Endothelial cell of umbilical vein (primary cell): ENCODE measurements at regions not wholly inside any gene's neighbourhood (a gene's known extent, or its start where the extent isn't known, plus 50 kb on each side); places are given as distances from the start of the nearest gene placed in this dataset.

ENCODE experiments used
- BruUV-seq: library from RNA; stranded (reverse); fragments of 400-500 nt; replicated peaks from 2 replicates; lab custom pipeline; 2021; lab: Mats Ljungman, UMichigan
- CTCF ChIA-PET: fragments of 300-600, 350-600 bp; sonication (Branson Sonifier 250); formaldehyde crosslinking; loops from one replicate; lab custom pipeline; 2021; ENCODE audit warnings: antibody characterized with exemption, inconsistent platforms; lab: Charles Lee
- POLR2A ChIA-PET: fragments of 300-600, 350-600 bp; sonication (Branson Sonifier 250); formaldehyde crosslinking; loops from one replicate; lab custom pipeline; 2021; ENCODE audit warnings: antibody characterized with exemption, inconsistent platforms; lab: Charles Lee
- DNase-seq: peaks from one replicate; pipeline ENCODE4 v3.0.0-alpha.2; 2011; ENCODE audit warnings: low read depth, low spot score
- FAIRE-seq: peaks from 2 replicates; lab custom pipeline; 2011; peaks lifted over from hg19 to GRCh38; lab: Jason Lieb, UNC
- H2AFZ ChIP-seq: 2 replicates; pipeline ENCODE4 v1.6.0; 2012; ENCODE audit warnings: low read depth, low read length, control low read depth, inconsistent platforms
- H3K27ac ChIP-seq: 2 replicates; pipeline ENCODE4 v1.5.1; 2011; ENCODE audit warnings: low read depth, mild to moderate bottlenecking, control low read depth, low read length, moderate library complexity; ENCODE audit not compliant: insufficient read depth
- H3K27me3 ChIP-seq, 2 experiments: 2 replicates each; pipeline versions ENCODE4 v1.6.0 to v1.6.1; 2011; ENCODE audit warnings: low read length in 2 of 2, mixed read lengths in 1 of 2; ENCODE audit not compliant: control insufficient read depth in 2 of 2, insufficient read depth in 2 of 2
- H3K36me3 ChIP-seq, 2 experiments: 2 replicates in 1 of 2; 3 replicates in 1 of 2; pipeline ENCODE4 v1.5.1; 2011; ENCODE audit warnings: low read length in 2 of 2, mild to moderate bottlenecking in 1 of 2, moderate library complexity in 1 of 2; ENCODE audit not compliant: control insufficient read depth in 2 of 2, insufficient read depth in 2 of 2; ENCODE audit errors: extremely low read depth in 1 of 2
- H3K4me1 ChIP-seq: 3 replicates; pipeline ENCODE4 v1.5.1; 2011; ENCODE audit warnings: mild to moderate bottlenecking, low read length; ENCODE audit not compliant: control insufficient read depth, insufficient read depth; ENCODE audit errors: extremely low read depth
- H3K4me2 ChIP-seq: 2 replicates; pipeline ENCODE4 v1.6.1; 2011; ENCODE audit warnings: low read length, control low read depth, mixed read lengths; ENCODE audit not compliant: insufficient read depth
- H3K4me3 ChIP-seq, 3 experiments: fragments of 200-600 bp in 1 of 3; sonication (generic), shearing (Covaris generic) in 1 of 3; replicated peaks in 1 of 3; 2 replicates each; pipeline ENCODE4 v1.5.1; 2011 to 2016; ENCODE audit warnings: control low read depth in 3 of 3, low read length in 3 of 3, mild to moderate bottlenecking in 2 of 3, inconsistent platforms in 1 of 3, low read depth in 1 of 3, moderate library complexity in 1 of 3; ENCODE audit not compliant: insufficient read depth in 1 of 3
- H3K79me2 ChIP-seq: 2 replicates; pipeline ENCODE4 v1.6.0; 2012; ENCODE audit warnings: low read length, inconsistent platforms; ENCODE audit not compliant: control insufficient read depth, insufficient read depth
- H3K9ac ChIP-seq: replicated peaks from 2 replicates; pipeline ENCODE3; 2011; ENCODE audit warnings: low read length, control low read depth; ENCODE audit not compliant: insufficient read depth; ENCODE audit errors: extremely low read depth
- H3K9me1 ChIP-seq: replicated peaks from 3 replicates; pipeline ENCODE4 v1.6.0; 2011; ENCODE audit warnings: mild to moderate bottlenecking, low read length; ENCODE audit not compliant: control insufficient read depth, insufficient read depth; ENCODE audit errors: extremely low read depth
- H3K9me3 ChIP-seq: replicated peaks from 2 replicates; pipeline ENCODE4 v1.5.1; 2012; ENCODE audit warnings: low read length, inconsistent platforms; ENCODE audit not compliant: control insufficient read depth, insufficient read depth
- H4K20me1 ChIP-seq: replicated peaks from 2 replicates; pipeline ENCODE3; 2011; ENCODE audit warnings: mild to moderate bottlenecking, low read length; ENCODE audit not compliant: control insufficient read depth, insufficient read depth; ENCODE audit errors: extremely low read depth
- EZH2 ChIP-seq: IDR thresholded peaks from 2 replicates; pipeline ENCODE4 v1.6.1; 2012; ENCODE audit warnings: borderline replicate concordance, low read depth, mild to moderate bottlenecking, moderate library complexity, low read length, inconsistent platforms; ENCODE audit not compliant: severe bottlenecking
- FOS ChIP-seq: IDR thresholded peaks from 2 replicates; pipeline ENCODE4 v1.6.1; 2011; ENCODE audit warnings: mild to moderate bottlenecking, low read length, moderate library complexity, borderline replicate concordance; ENCODE audit not compliant: insufficient read depth
- GATA2 ChIP-seq: IDR thresholded peaks from 2 replicates; pipeline ENCODE4 v1.7.0; 2011; ENCODE audit warnings: low read depth, mild to moderate bottlenecking, moderate library complexity, mixed read lengths, low read length; ENCODE audit not compliant: insufficient read length, insufficient read depth
- JUN ChIP-seq: IDR thresholded peaks from 2 replicates; pipeline ENCODE4 v1.6.1; 2011; ENCODE audit warnings: borderline replicate concordance, low read depth; ENCODE audit not compliant: insufficient read length, insufficient read depth
- MYC ChIP-seq: IDR thresholded peaks from one replicate; pipeline ENCODE4 v1.6.1; 2011; ENCODE audit warnings: mild to moderate bottlenecking, low read depth, low read length
- POLR2A ChIP-seq: IDR thresholded peaks from 2 replicates; pipeline ENCODE4 v1.6.1; 2012; ENCODE audit warnings: low read depth, mild to moderate bottlenecking, control low read depth, low read length
- POLR2AphosphoS5 ChIP-seq: IDR thresholded peaks from 2 replicates; pipeline ENCODE4 v1.6.1; 2012; ENCODE audit warnings: low read depth, mild to moderate bottlenecking, control low read depth, low read length, moderate library complexity; ENCODE audit not compliant: insufficient read depth
- dilution Hi-C: fragments of 300-500 bp; cut with MboI; formaldehyde crosslinking; loops from one replicate; pipeline ENCODE4 v1.15.0; 2019; ENCODE audit warnings: low sequenced_read_pairs; ENCODE audit not compliant: extremely low pct_ligation_motif_present
- intact Hi-C: fragments of 100-400 bp; cut with micrococcal nuclease; formaldehyde crosslinking; loops from one replicate; pipeline ENCODE4 v1.10.0; 2022
- TF ChIP-seq, protein P1 (sequence below): IDR thresholded peaks from 2 replicates; pipeline ENCODE4 v1.6.1; 2011; ENCODE audit not compliant: insufficient read depth, insufficient read length
- TF ChIP-seq, protein P2 (sequence below), 2 donors: IDR thresholded peaks; 1 replicate in 1 of 2; 2 replicates in 1 of 2; pipeline ENCODE4 v1.5.1; 2011; ENCODE audit warnings: low read length in 2 of 2, mild to moderate bottlenecking in 2 of 2, moderate library complexity in 2 of 2, control low read depth in 1 of 2, inconsistent platforms in 1 of 2, low read depth in 1 of 2; ENCODE audit not compliant: insufficient read depth in 1 of 2; ENCODE audit errors: extremely low read depth in 1 of 2

- CTCF ChIA-PET = interaction anchor here (0.6 to 1.5 kb wide), 2 partner anchors 14 to 39 kb away, joined by 3 to 4 read pairs; no protein-coding TSS in a partner anchor
- Histone ChIP-seq H3K27me3 (no peaks in the 10 kb centered on the region), H3K9me1 (no peaks in the 10 kb centered on the region), H3K79me2 (no peaks in the 10 kb centered on the region), H2AFZ (no peak overlapping the region), H3K27ac (no peak overlapping the region), H3K4me3 (no peak overlapping the region), H3K36me3 (no peaks in the 10 kb centered on the region), H3K9ac (no peak overlapping the region), H3K4me2 (no peak overlapping the region), H3K9me3 (no peaks in the 10 kb centered on the region), H4K20me1 (no peaks in the 10 kb centered on the region), H3K4me1 (no peaks in the 10 kb centered on the region)
- FAIRE-seq (no peak), DNase-seq (no peak)
- POLR2A ChIA-PET = no interaction called here
- no TSS peak for BruUV-seq
- no peak for TF ChIP-seq MYC
- TF ChIP-seq GATA2 = no peak
- no peak for TF ChIP-seq POLR2A
- no peak for TF ChIP-seq FOS
- TF ChIP-seq, protein P1, sequence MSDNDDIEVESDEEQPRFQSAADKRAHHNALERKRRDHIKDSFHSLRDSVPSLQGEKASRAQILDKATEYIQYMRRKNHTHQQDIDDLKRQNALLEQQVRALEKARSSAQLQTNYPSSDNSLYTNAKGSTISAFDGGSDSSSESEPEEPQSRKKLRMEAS = no peak
- no peak for TF ChIP-seq JUN
- TF ChIP-seq POLR2AphosphoS5 = no peak
- TF ChIP-seq, protein P2, sequence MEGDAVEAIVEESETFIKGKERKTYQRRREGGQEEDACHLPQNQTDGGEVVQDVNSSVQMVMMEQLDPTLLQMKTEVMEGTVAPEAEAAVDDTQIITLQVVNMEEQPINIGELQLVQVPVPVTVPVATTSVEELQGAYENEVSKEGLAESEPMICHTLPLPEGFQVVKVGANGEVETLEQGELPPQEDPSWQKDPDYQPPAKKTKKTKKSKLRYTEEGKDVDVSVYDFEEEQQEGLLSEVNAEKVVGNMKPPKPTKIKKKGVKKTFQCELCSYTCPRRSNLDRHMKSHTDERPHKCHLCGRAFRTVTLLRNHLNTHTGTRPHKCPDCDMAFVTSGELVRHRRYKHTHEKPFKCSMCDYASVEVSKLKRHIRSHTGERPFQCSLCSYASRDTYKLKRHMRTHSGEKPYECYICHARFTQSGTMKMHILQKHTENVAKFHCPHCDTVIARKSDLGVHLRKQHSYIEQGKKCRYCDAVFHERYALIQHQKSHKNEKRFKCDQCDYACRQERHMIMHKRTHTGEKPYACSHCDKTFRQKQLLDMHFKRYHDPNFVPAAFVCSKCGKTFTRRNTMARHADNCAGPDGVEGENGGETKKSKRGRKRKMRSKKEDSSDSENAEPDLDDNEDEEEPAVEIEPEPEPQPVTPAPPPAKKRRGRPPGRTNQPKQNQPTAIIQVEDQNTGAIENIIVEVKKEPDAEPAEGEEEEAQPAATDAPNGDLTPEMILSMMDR (IDR thresholded peaks at IDR 0.05; ENCODE audit: extremely low read depth in 1 of 2, insufficient read depth in 1 of 2, low read depth in 1 of 2, low read length in 2 of 2) = no peak
- TF ChIP-seq EZH2 = no peak
- dilution Hi-C loops (no loop called here), intact Hi-C loops (no loop called here)
Observed at GRCh38 chr2:186941853-186942252, 92.9 kb upstream of the ZSWIM2 start.
